Stomach (tissue), 8 donors: ENCODE measurements at regions not wholly inside any gene's neighbourhood (a gene's known extent, or its start where the extent isn't known, plus 50 kb on each side); places are given as distances from the start of the nearest gene placed in this dataset.
A peak's percentile ranks its signal among the peaks of the same experiment; 100 is the strongest.

ENCODE experiments used
- DNase-seq, 2 donors: peaks; one replicate each; pipeline versions ENCODE4 v3.0.0 to v3.0.0-alpha.2; 2013 to 2019
- H3K27ac ChIP-seq, 5 donors: fragments of 200-600 bp in 4 of 5; sonication (generic) in 4 of 5; one replicate each; pipeline ENCODE4 v1.5.1; 2013 to 2019; ENCODE audit warnings: mild to moderate bottlenecking in 1 of 5, moderate library complexity in 1 of 5
- H3K27me3 ChIP-seq, 3 donors: fragments of 200-600 bp; sonication (generic); one replicate each; pipeline ENCODE4 v1.5.1; 2017 to 2019; ENCODE audit warnings: mixed run types in 1 of 3
- H3K36me3 ChIP-seq, 4 donors: fragments of 200-600 bp; sonication (generic); 1 replicate in 3 of 4; 2 replicates in 1 of 4; pipeline ENCODE4 v1.5.1; 2016 to 2019
- H3K4me1 ChIP-seq, 4 donors: fragments of 200-600 bp; sonication (generic); one replicate each; pipeline ENCODE4 v1.5.1; 2016 to 2019
- H3K4me3 ChIP-seq, 4 donors: fragments of 200-600 bp; sonication (generic) in 3 of 4; one replicate each; pipeline ENCODE4 v1.5.1; 2016 to 2019; ENCODE audit warnings: mild to moderate bottlenecking in 1 of 4
- H3K9me3 ChIP-seq, 4 donors: fragments of 200-600 bp; sonication (generic); one replicate each; pipeline ENCODE4 v1.5.1; 2016 to 2019
- CTCF ChIP-seq, 7 experiments: fragments of 450-650 bp in 4 of 7; fragments of 200-600 bp in 3 of 7; sonication (generic) in 3 of 7; IDR thresholded peaks; one replicate each; pipeline ENCODE4 v1.5.1; 2016 to 2019; ENCODE audit warnings: antibody characterized with exemption in 7 of 7, control low read depth in 2 of 7, mild to moderate bottlenecking in 1 of 7
- EP300 ChIP-seq: sonication (generic); formaldehyde crosslinking; IDR thresholded peaks from one replicate; pipeline ENCODE4 v1.6.1; 2017; ENCODE audit warnings: antibody characterized with exemption
- POLR2A ChIP-seq, 4 donors: fragments of 450-650 bp; IDR thresholded peaks; one replicate each; pipeline ENCODE4 v1.6.1; 2016; ENCODE audit warnings: antibody characterized with exemption in 4 of 4, control low read depth in 2 of 4, mild to moderate bottlenecking in 1 of 4, moderate library complexity in 1 of 4
- POLR2AphosphoS5 ChIP-seq, 3 donors: sonication (generic); formaldehyde crosslinking; IDR thresholded peaks; one replicate each; pipeline ENCODE4 v1.6.1; 2016; ENCODE audit warnings: antibody characterized with exemption in 3 of 3
- WGBS, 5 donors: extraction: QIAGEN DNeasy Blood & Tissue Kit in 3 of 5; methylation state at CpG; one replicate each; pipeline versions ENCODE4 v1.1.5 to v1.1.7; 2013 to 2018; 5-methylcytosine and 5-hydroxymethylcytosine counted together
- intact Hi-C: fragments of 100-400 bp; cut with DNase I; formaldehyde crosslinking; loops from one replicate; pipeline ENCODE4 v1.15.1; 2023; ENCODE audit warnings: low total_unique reads
- donor health status: healthy with polysubstance abuse.
- donor health status: Bipolar disorder and iron deficiency.
- donor health status: healthy.

GRCh38 chr5:71912021-71912420 lies 192.9 kb downstream of the CARTPT start:
- H3K4me3 ChIP-seq, result no peak overlapping the region
- WGBS, 5 donors, result 85 to 95% (median 94%) methylated on average over 1 of the region's 1 CpG
- intact Hi-C loops, result no loop called here

GRCh38 chr5:71914281-71914680 lies 193.0 kb upstream of the MAP1B start:
- Histone ChIP-seq H3K27ac (peak overlapping the region in 1 of 5 donors; percentile 46), H3K36me3 (no peaks in the 10 kb centered on the region), H3K4me3 (no peak overlapping the region), H3K9me3 (peaks cover 0 to 3% (median 0%) of the 10 kb centered on the region in 4 donors), H3K4me1 (peaks cover 0 to 8% (median 0%) of the 10 kb centered on the region in 4 donors), H3K27me3 (no peaks in the 10 kb centered on the region)
- intact Hi-C loops, result no loop called here
- no peak for DNase-seq
- WGBS, 5 donors, result 59 to 83% (median 80%) methylated on average over 2 of the region's 2 CpGs
- TF ChIP-seq CTCF (IDR thresholded peaks at IDR 0.05), result no peak
- TF ChIP-seq POLR2AphosphoS5 (IDR thresholded peaks at IDR 0.05), result no peak
- TF ChIP-seq EP300, result no peak
- no peak for TF ChIP-seq POLR2A (IDR thresholded peaks at IDR 0.05)

More at GRCh38 chr5:71912021-71912420, 192.9 kb downstream of the CARTPT start:
- DNase-seq, result no peak
- Histone ChIP-seq H3K36me3 (no peaks in the 10 kb centered on the region), H3K9me3 (no peaks in the 10 kb centered on the region), H3K4me1 (peaks cover 0 to 18% (median under 1%) of the 10 kb centered on the region in 4 donors), H3K27me3 (no peaks in the 10 kb centered on the region), H3K27ac (no peak overlapping the region)
- TF ChIP-seq POLR2AphosphoS5 (IDR thresholded peaks at IDR 0.05) (no peak), POLR2A (IDR thresholded peaks at IDR 0.05) (no peak), EP300 (no peak), CTCF (IDR thresholded peaks at IDR 0.05) (no peak)

- H3K4me1 ChIP-seq, result peaks cover 7 to 22% (median 16%) of the 10 kb centered on the region in 4 donors
- H3K36me3 ChIP-seq, result no peaks in the 10 kb centered on the region
- no peak overlapping the region for H3K4me3 ChIP-seq
- peaks cover 0 to 4% (median 0%) of the 10 kb centered on the region in 4 donors for H3K9me3 ChIP-seq
- intact Hi-C loops, result no loop called here
- peak in 1 of 3 donors; percentile 64 for TF ChIP-seq POLR2AphosphoS5 (IDR thresholded peaks at IDR 0.05)
- no peak for TF ChIP-seq POLR2A (IDR thresholded peaks at IDR 0.05)
- TF ChIP-seq CTCF (IDR thresholded peaks at IDR 0.05), result no peak
- TF ChIP-seq EP300, result no peak
- peak in 1 of 2 donors; percentile 45 for DNase-seq
- no peaks in the 10 kb centered on the region for H3K27me3 ChIP-seq
- H3K27ac ChIP-seq, result peak overlapping the region in 3 of 5 donors; percentile 8 to 62 (median 58)
These were observed 184.6 kb upstream of the MAP1B start for GRCh38 chr5:71922584-71923106.

- no peak for DNase-seq
- no peaks in the 10 kb centered on the region for H3K36me3 ChIP-seq
- intact Hi-C loops, result no loop called here
- peaks cover 7 to 22% (median 16%) of the 10 kb centered on the region in 4 donors for H3K4me1 ChIP-seq
- peaks cover 0 to 4% (median 0%) of the 10 kb centered on the region in 4 donors for H3K9me3 ChIP-seq
- no peaks in the 10 kb centered on the region for H3K27me3 ChIP-seq
- H3K27ac ChIP-seq, result no peak overlapping the region
- no peak overlapping the region for H3K4me3 ChIP-seq
- whole genome bisulfite sequencing, 5 donors, result 92 to 99% (median 97%) methylated on average over 2 of the region's 2 CpGs
- TF ChIP-seq POLR2A (IDR thresholded peaks at IDR 0.05), result no peak
- no peak for TF ChIP-seq POLR2AphosphoS5 (IDR thresholded peaks at IDR 0.05)
- no peak for TF ChIP-seq EP300
- TF ChIP-seq CTCF (IDR thresholded peaks at IDR 0.05), result no peak
These were observed 183.5 kb upstream of the MAP1B start for GRCh38 chr5:71923755-71924154.
